Right atrium auricular region (tissue), 2 donors: ENCODE measurements at regions not wholly inside any gene's neighbourhood (a gene's known extent, or its start where the extent isn't known, plus 50 kb on each side); places are given as distances from the start of the nearest gene placed in this dataset.

Source experiments
- DNase-seq: peaks from one replicate; pipeline ENCODE4 v3.0.0-alpha.2; 2019; ENCODE audit warnings: low spot score
- H3K27ac ChIP-seq, 2 donors: fragments of 200-600 bp; sonication (generic); 1 replicate in 1 of 2; 2 replicates in 1 of 2; pipeline ENCODE4 v1.5.1; 2016 to 2019
- H3K27me3 ChIP-seq, 2 donors: fragments of 200-600 bp; sonication (generic); one replicate each; pipeline versions ENCODE4 v1.5.1 to v1.6.0; 2017 to 2019
- H3K36me3 ChIP-seq: fragments of 200-600 bp; sonication (generic); one replicate; pipeline ENCODE4 v1.5.1; 2016
- H3K4me1 ChIP-seq, 2 donors: fragments of 200-600 bp; sonication (generic); one replicate each; pipeline versions ENCODE4 v1.5.1 to v1.6.0; 2017 to 2019
- H3K4me3 ChIP-seq, 2 donors: fragments of 200-600 bp; sonication (generic); 1 replicate in 1 of 2; 2 replicates in 1 of 2; pipeline ENCODE4 v1.5.1; 2017 to 2019; ENCODE audit warnings: mild to moderate bottlenecking in 1 of 2, moderate library complexity in 1 of 2
- H3K9me3 ChIP-seq, 2 donors: fragments of 200-600 bp; sonication (generic); one replicate each; pipeline ENCODE4 v1.5.1; 2019
- CTCF ChIP-seq, 2 donors: fragments of 200-600 bp; sonication (generic); IDR thresholded peaks; one replicate each; pipeline ENCODE4 v1.5.1; 2019; ENCODE audit warnings: antibody characterized with exemption in 2 of 2

DNA sequence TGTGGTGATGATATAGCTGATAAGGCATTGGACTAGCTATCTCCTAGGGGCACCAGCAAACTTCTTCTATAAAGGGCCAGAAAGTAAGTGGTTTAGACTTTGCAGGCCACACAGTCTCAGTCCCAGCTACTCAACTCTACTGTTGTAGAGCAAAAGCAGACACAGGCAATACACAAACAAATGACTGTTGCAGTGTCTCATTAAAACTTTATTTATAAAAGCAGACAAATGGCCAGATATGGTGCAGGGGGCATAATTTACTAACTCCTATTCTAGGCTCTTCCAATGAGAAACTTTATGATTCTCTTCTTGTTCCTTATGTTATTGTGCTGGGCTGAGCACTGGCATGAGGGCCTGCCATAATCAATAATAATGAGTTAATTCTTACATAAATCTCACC is 176.8 kb upstream of the POU3F1 start:
- no peaks in the 10 kb centered on the region for H3K27me3 ChIP-seq
- no peaks in the 10 kb centered on the region for H3K36me3 ChIP-seq
- no peak for TF ChIP-seq CTCF (IDR thresholded peaks at IDR 0.05)
- H3K27ac ChIP-seq: no peak overlapping the region
- H3K9me3 ChIP-seq: no peaks in the 10 kb centered on the region
- no peaks in the 10 kb centered on the region for H3K4me1 ChIP-seq
- no peak overlapping the region for H3K4me3 ChIP-seq
- no peak for DNase-seq

GRCh38 chr1:38222891-38223290 is 176.3 kb upstream of the POU3F1 start:
- H3K27me3 ChIP-seq: no peaks in the 10 kb centered on the region
- H3K36me3 ChIP-seq: no peaks in the 10 kb centered on the region
- no peak for DNase-seq
- H3K4me1 ChIP-seq: no peaks in the 10 kb centered on the region
- no peak for TF ChIP-seq CTCF (IDR thresholded peaks at IDR 0.05)
- no peaks in the 10 kb centered on the region for H3K9me3 ChIP-seq
- no peak overlapping the region for H3K4me3 ChIP-seq
- no peak overlapping the region for H3K27ac ChIP-seq

- DNase-seq: no peak
- Histone ChIP-seq H3K4me3 (no peak overlapping the region), H3K27ac (no peak overlapping the region), H3K36me3 (no peaks in the 10 kb centered on the region), H3K27me3 (no peaks in the 10 kb centered on the region), H3K9me3 (no peaks in the 10 kb centered on the region), H3K4me1 (no peaks in the 10 kb centered on the region)
- TF ChIP-seq CTCF (IDR thresholded peaks at IDR 0.05): no peak
Observed at GRCh38 chr1:38221006-38221649, 174.5 kb upstream of the POU3F1 start.

- Histone ChIP-seq H3K4me3 (no peak overlapping the region), H3K36me3 (no peaks in the 10 kb centered on the region), H3K27ac (no peak overlapping the region), H3K4me1 (no peaks in the 10 kb centered on the region), H3K27me3 (no peaks in the 10 kb centered on the region), H3K9me3 (no peaks in the 10 kb centered on the region)
- no peak for TF ChIP-seq CTCF (IDR thresholded peaks at IDR 0.05)
- DNase-seq: no peak
Observed at GRCh38 chr1:38217316-38217715, 170.7 kb upstream of the POU3F1 start.

GRCh38 chr1:38213646-38214434 is 167.2 kb upstream of the POU3F1 start:
- DNase-seq: no peak
- TF ChIP-seq CTCF (IDR thresholded peaks at IDR 0.05): no peak
- Histone ChIP-seq H3K4me1 (peaks cover 0 to 5% of the 10 kb centered on the region in 2 donors), H3K4me3 (no peak overlapping the region), H3K27ac (no peak overlapping the region), H3K36me3 (no peaks in the 10 kb centered on the region), H3K27me3 (no peaks in the 10 kb centered on the region), H3K9me3 (no peaks in the 10 kb centered on the region)

- Histone ChIP-seq H3K9me3 (no peaks in the 10 kb centered on the region), H3K4me3 (no peak overlapping the region), H3K27ac (no peak overlapping the region), H3K4me1 (peaks cover 0 to 5% of the 10 kb centered on the region in 2 donors), H3K36me3 (no peaks in the 10 kb centered on the region), H3K27me3 (no peaks in the 10 kb centered on the region)
- TF ChIP-seq CTCF (IDR thresholded peaks at IDR 0.05): no peak
- DNase-seq: no peak
Observed at GRCh38 chr1:38210895-38211177, 164.2 kb upstream of the POU3F1 start.
